SK-N-SH treated with all-trans-retinoic acid at 6 μM for 48 hours (cell line): ENCODE measurements at regions not wholly inside any gene's neighbourhood (a gene's known extent, or its start where the extent isn't known, plus 50 kb on each side); places are given as distances from the start of the nearest gene placed in this dataset.
"Not testable (repeated sequence)": the region's sequence is repeated elsewhere in the genome, so short reads cannot be mapped to it uniquely, and the experiment has no call there.

Experiments used
- ATAC-seq: fragments of 200-7000 bp; cut with Tn5 transposase; 3 replicates; pipeline ENCODE4 v1.9.1; 2020; ENCODE audit warnings: mild to moderate bottlenecking, moderate library complexity
- ARNTL ChIP-seq: fragments of 450-650 bp; formaldehyde crosslinking; IDR thresholded peaks from 2 replicates; pipeline ENCODE4 v1.5.0; 2020; ENCODE audit warnings: low read depth, mild to moderate bottlenecking, moderate library complexity, borderline replicate concordance
- BACH2 ChIP-seq: fragments of 250-450 bp; sonication (Bioruptor Pico); IDR thresholded peaks from 2 replicates; pipeline ENCODE4 v1.9.0; 2021; ENCODE audit warnings: mild to moderate bottlenecking, borderline replicate concordance
- CREB5 ChIP-seq: fragments of 250-450 bp; sonication (Bioruptor Pico); IDR thresholded peaks from 2 replicates; pipeline ENCODE4 v1.5.1; 2020; ENCODE audit warnings: low read depth, mild to moderate bottlenecking, moderate library complexity
- CSDC2 ChIP-seq: fragments of 250-450 bp; sonication (Bioruptor Pico); IDR thresholded peaks from 2 replicates; pipeline ENCODE4 v1.5.0; 2020; ENCODE audit warnings: mild to moderate bottlenecking, moderate library complexity
- CSRNP3 ChIP-seq: fragments of 250-450 bp; sonication (Bioruptor Pico); IDR thresholded peaks from 2 replicates; pipeline ENCODE4 v1.5.1; 2021; ENCODE audit warnings: mild to moderate bottlenecking, moderate library complexity
- ESRRG ChIP-seq: fragments of 250-450 bp; sonication (Bioruptor Pico); IDR thresholded peaks from 2 replicates; pipeline ENCODE4 v1.6.1; 2021; ENCODE audit warnings: mild to moderate bottlenecking
- GLIS3 ChIP-seq: fragments of 250-450 bp; sonication (Bioruptor Pico); IDR thresholded peaks from 2 replicates; pipeline ENCODE4 v1.5.0; 2020; ENCODE audit warnings: mild to moderate bottlenecking, moderate library complexity
- ISL1 ChIP-seq: fragments of 250-450 bp; sonication (Bioruptor Pico); IDR thresholded peaks from 2 replicates; pipeline ENCODE4 v2.1.2; 2022; ENCODE audit warnings: mild to moderate bottlenecking, moderate library complexity
- OSR1 ChIP-seq: fragments of 250-450 bp; sonication (Bioruptor Pico); IDR thresholded peaks from 2 replicates; pipeline ENCODE4 v1.8.0; 2022; ENCODE audit warnings: moderate library complexity, mild to moderate bottlenecking, inconsistent platforms
- PATZ1 ChIP-seq: fragments of 250-450 bp; sonication (Bioruptor Pico); IDR thresholded peaks from 2 replicates; pipeline ENCODE4 v1.8.0; 2020; ENCODE audit warnings: mild to moderate bottlenecking, moderate library complexity, borderline replicate concordance
- PPARA ChIP-seq: fragments of 250-450 bp; sonication (Bioruptor Pico); IDR thresholded peaks from 2 replicates; pipeline ENCODE4 v1.5.0; 2020; ENCODE audit warnings: mild to moderate bottlenecking, borderline replicate concordance
- RARB ChIP-seq: fragments of 250-450 bp; sonication (Bioruptor Pico); IDR thresholded peaks from 2 replicates; pipeline ENCODE4 v1.8.0; 2021; ENCODE audit warnings: mild to moderate bottlenecking, moderate library complexity
- SNAI2 ChIP-seq: fragments of 250-450 bp; sonication (Bioruptor Pico); IDR thresholded peaks from 2 replicates; pipeline ENCODE4 v1.5.0; 2020; ENCODE audit warnings: mild to moderate bottlenecking, moderate library complexity
- TOX ChIP-seq: fragments of 250-450 bp; sonication (Bioruptor Pico); IDR thresholded peaks from 2 replicates; pipeline ENCODE4 v1.8.0; 2021; ENCODE audit warnings: mild to moderate bottlenecking, moderate library complexity, borderline replicate concordance
- TSHZ2 ChIP-seq: fragments of 250-450 bp; sonication (Bioruptor Pico); IDR thresholded peaks from 2 replicates; pipeline ENCODE4 v1.5.0; 2020; ENCODE audit warnings: mild to moderate bottlenecking, moderate library complexity
- ZFP3 ChIP-seq: fragments of 250-450 bp; sonication (Bioruptor Pico); IDR thresholded peaks from 2 replicates; pipeline ENCODE4 v1.5.0; 2020; ENCODE audit warnings: mild to moderate bottlenecking, moderate library complexity
- ZFP30 ChIP-seq: fragments of 450-650 bp; formaldehyde crosslinking; IDR thresholded peaks from 2 replicates; pipeline ENCODE4 v1.5.0; 2022; ENCODE audit warnings: mild to moderate bottlenecking, moderate library complexity
- ZNF565 ChIP-seq: fragments of 450-650 bp; formaldehyde crosslinking; conservative IDR thresholded peaks from 2 replicates; pipeline ENCODE4 v1.5.0; 2020; ENCODE audit warnings: low read depth, mild to moderate bottlenecking, moderate library complexity
- ZNF70 ChIP-seq: fragments of 450-650 bp; formaldehyde crosslinking; IDR thresholded peaks from 2 replicates; pipeline ENCODE4 v1.5.0; 2020; ENCODE audit warnings: mild to moderate bottlenecking, moderate library complexity
- ZNF8 ChIP-seq: fragments of 450-650 bp; formaldehyde crosslinking; IDR thresholded peaks from 2 replicates; pipeline ENCODE4 v1.5.0; 2020; ENCODE audit warnings: mild to moderate bottlenecking, moderate library complexity

GRCh38 chr14:85344171-85344570, 185.8 kb upstream of the FLRT2 start (continued):
- TF ChIP-seq PATZ1 (CRISPR knock-in tag) (no peak), CSDC2 (no peak), ARNTL (no peak), GLIS3 (CRISPR knock-in tag) (no peak), ZNF8 (CRISPR knock-in tag) (no peak)

- TF ChIP-seq ZNF565 (CRISPR knock-in tag) (no peak), SNAI2 (CRISPR knock-in tag) (no peak), PATZ1 (CRISPR knock-in tag) (no peak), ESRRG (CRISPR knock-in tag) (no peak), ZNF70 (CRISPR knock-in tag) (no peak), ARNTL (no peak), BACH2 (CRISPR knock-in tag) (no peak)
- ATAC-seq, result no peak
These were observed 184.9 kb upstream of the FLRT2 start for GRCh38 chr14:85344847-85345570.

GRCh38 chr14:85350667-85351066, 179.3 kb upstream of the FLRT2 start:
- no peak for ATAC-seq
- TF ChIP-seq ZNF565 (CRISPR knock-in tag), result no peak
- TF ChIP-seq ZNF70 (CRISPR knock-in tag), result no peak
- TF ChIP-seq BACH2 (CRISPR knock-in tag), result no peak
- TF ChIP-seq TOX, result no peak
- TF ChIP-seq ZFP3 (CRISPR knock-in tag), result no peak
- TF ChIP-seq CSRNP3 (CRISPR knock-in tag), result no peak
- TF ChIP-seq ISL1 (CRISPR knock-in tag), result no peak
- no peak for TF ChIP-seq PPARA (CRISPR knock-in tag)
- TF ChIP-seq CREB5 (CRISPR knock-in tag), result no peak
- TF ChIP-seq PATZ1 (CRISPR knock-in tag), result no peak
- no peak for TF ChIP-seq ESRRG (CRISPR knock-in tag)
- no peak for TF ChIP-seq ARNTL
- TF ChIP-seq ZNF8 (CRISPR knock-in tag), result no peak
- TF ChIP-seq ZFP30 (CRISPR knock-in tag), result no peak
- TF ChIP-seq TSHZ2 (CRISPR knock-in tag), result no peak
- TF ChIP-seq SNAI2 (CRISPR knock-in tag), result no peak
- TF ChIP-seq OSR1 (CRISPR knock-in tag), result no peak
- no peak for TF ChIP-seq RARB

GRCh38 chr14:85352588-85352987, 177.4 kb upstream of the FLRT2 start:
- not testable (repeated sequence) for ATAC-seq
